ENCODE measurements at regions not wholly inside any gene's neighbourhood (a gene's known extent, or its start where the extent isn't known, plus 50 kb on each side); places are given as distances from the start of the nearest gene placed in this dataset.

- ATAC-seq = no peak
Measured at GRCh38 chr13:37923236-37923635, 53.7 kb upstream of the TRPC4 start.

GRCh38 chr13:37919329-37919880 is 49.8 kb upstream of the TRPC4 start:
- peak; percentile 66 for ATAC-seq
- TF ChIP-seq GLIS3 (CRISPR knock-in tag; IDR thresholded peaks at IDR 0.05) (no peak), ISL1 (CRISPR knock-in tag; IDR thresholded peaks at IDR 0.05) (no peak), ZC3H10 (CRISPR knock-in tag; IDR thresholded peaks at IDR 0.05) (no peak), ZFP30 (CRISPR knock-in tag; IDR thresholded peaks at IDR 0.05) (no peak), SNAI2 (CRISPR knock-in tag; IDR thresholded peaks at IDR 0.05) (no peak), CSDC2 (CRISPR knock-in tag; IDR thresholded peaks at IDR 0.05) (no peak), ESRRG (CRISPR knock-in tag; IDR thresholded peaks at IDR 0.05) (no peak), PPARA (CRISPR knock-in tag; IDR thresholded peaks at IDR 0.05; ENCODE audit: borderline replicate concordance) (no peak), ARNTL (CRISPR knock-in tag; IDR thresholded peaks at IDR 0.05; ENCODE audit: borderline replicate concordance, low read depth) (no peak), POU6F1 (CRISPR knock-in tag; IDR thresholded peaks at IDR 0.05; ENCODE audit: borderline replicate concordance, low read depth) (no peak), ZNF565 (CRISPR knock-in tag; conservative IDR thresholded peaks at IDR 0.05; ENCODE audit: low read depth) (no peak), TCF4 (CRISPR knock-in tag; IDR thresholded peaks at IDR 0.05; ENCODE audit: borderline replicate concordance) (no peak)
- TF ChIP-seq, protein P1, sequence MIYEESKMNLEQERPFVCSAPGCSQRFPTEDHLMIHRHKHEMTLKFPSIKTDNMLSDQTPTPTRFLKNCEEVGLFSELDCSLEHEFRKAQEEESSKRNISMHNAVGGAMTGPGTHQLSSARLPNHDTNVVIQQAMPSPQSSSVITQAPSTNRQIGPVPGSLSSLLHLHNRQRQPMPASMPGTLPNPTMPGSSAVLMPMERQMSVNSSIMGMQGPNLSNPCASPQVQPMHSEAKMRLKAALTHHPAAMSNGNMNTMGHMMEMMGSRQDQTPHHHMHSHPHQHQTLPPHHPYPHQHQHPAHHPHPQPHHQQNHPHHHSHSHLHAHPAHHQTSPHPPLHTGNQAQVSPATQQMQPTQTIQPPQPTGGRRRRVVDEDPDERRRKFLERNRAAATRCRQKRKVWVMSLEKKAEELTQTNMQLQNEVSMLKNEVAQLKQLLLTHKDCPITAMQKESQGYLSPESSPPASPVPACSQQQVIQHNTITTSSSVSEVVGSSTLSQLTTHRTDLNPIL (CRISPR knock-in tag; IDR thresholded peaks at IDR 0.05; ENCODE audit: low read depth) = no peak

More at GRCh38 chr13:37923236-37923635, 53.7 kb upstream of the TRPC4 start:
- TF ChIP-seq CSDC2 (CRISPR knock-in tag; IDR thresholded peaks at IDR 0.05) (no peak), ZC3H10 (CRISPR knock-in tag; IDR thresholded peaks at IDR 0.05) (no peak), BACH2 (CRISPR knock-in tag; IDR thresholded peaks at IDR 0.05; ENCODE audit: borderline replicate concordance) (no peak), CSRNP3 (CRISPR knock-in tag; IDR thresholded peaks at IDR 0.05) (no peak), RARB (CRISPR knock-in tag; IDR thresholded peaks at IDR 0.05) (no peak), ZNF8 (CRISPR knock-in tag; IDR thresholded peaks at IDR 0.05) (no peak), GLIS3 (CRISPR knock-in tag; IDR thresholded peaks at IDR 0.05) (no peak), POU6F1 (CRISPR knock-in tag; IDR thresholded peaks at IDR 0.05; ENCODE audit: borderline replicate concordance, low read depth) (no peak), TOX (CRISPR knock-in tag; IDR thresholded peaks at IDR 0.05; ENCODE audit: borderline replicate concordance) (no peak), ISL1 (CRISPR knock-in tag; IDR thresholded peaks at IDR 0.05) (no peak), OSR1 (CRISPR knock-in tag; IDR thresholded peaks at IDR 0.05) (no peak), ZNF70 (CRISPR knock-in tag; IDR thresholded peaks at IDR 0.05) (no peak), TCF4 (CRISPR knock-in tag; IDR thresholded peaks at IDR 0.05; ENCODE audit: borderline replicate concordance) (no peak), ARNTL (CRISPR knock-in tag; IDR thresholded peaks at IDR 0.05; ENCODE audit: borderline replicate concordance, low read depth) (no peak), TSHZ2 (CRISPR knock-in tag; IDR thresholded peaks at IDR 0.05) (no peak), ZFP30 (CRISPR knock-in tag; IDR thresholded peaks at IDR 0.05) (no peak), SNAI2 (CRISPR knock-in tag; IDR thresholded peaks at IDR 0.05) (no peak), ESRRG (CRISPR knock-in tag; IDR thresholded peaks at IDR 0.05) (no peak)
- TF ChIP-seq, protein P1 (CRISPR knock-in tag; IDR thresholded peaks at IDR 0.05; ENCODE audit: low read depth) = no peak
